Stomach (tissue), 8 donors: ENCODE measurements at regions not wholly inside any gene's neighbourhood (a gene's known extent, or its start where the extent isn't known, plus 50 kb on each side); places are given as distances from the start of the nearest gene placed in this dataset.
A peak's percentile ranks its signal among the peaks of the same experiment; 100 is the strongest.

ENCODE experiments used
- DNase-seq, 2 donors: peaks; one replicate each; pipeline versions ENCODE4 v3.0.0 to v3.0.0-alpha.2; 2013 to 2019
- H3K27ac ChIP-seq, 5 donors: fragments of 200-600 bp in 4 of 5; sonication (generic) in 4 of 5; one replicate each; pipeline ENCODE4 v1.5.1; 2013 to 2019; ENCODE audit warnings: mild to moderate bottlenecking in 1 of 5, moderate library complexity in 1 of 5
- H3K27me3 ChIP-seq, 3 donors: fragments of 200-600 bp; sonication (generic); one replicate each; pipeline ENCODE4 v1.5.1; 2017 to 2019; ENCODE audit warnings: mixed run types in 1 of 3
- H3K36me3 ChIP-seq, 4 donors: fragments of 200-600 bp; sonication (generic); 1 replicate in 3 of 4; 2 replicates in 1 of 4; pipeline ENCODE4 v1.5.1; 2016 to 2019
- H3K4me1 ChIP-seq, 4 donors: fragments of 200-600 bp; sonication (generic); one replicate each; pipeline ENCODE4 v1.5.1; 2016 to 2019
- H3K4me3 ChIP-seq, 4 donors: fragments of 200-600 bp; sonication (generic) in 3 of 4; one replicate each; pipeline ENCODE4 v1.5.1; 2016 to 2019; ENCODE audit warnings: mild to moderate bottlenecking in 1 of 4
- H3K9me3 ChIP-seq, 4 donors: fragments of 200-600 bp; sonication (generic); one replicate each; pipeline ENCODE4 v1.5.1; 2016 to 2019
- CTCF ChIP-seq, 7 experiments: fragments of 450-650 bp in 4 of 7; fragments of 200-600 bp in 3 of 7; sonication (generic) in 3 of 7; IDR thresholded peaks; one replicate each; pipeline ENCODE4 v1.5.1; 2016 to 2019; ENCODE audit warnings: antibody characterized with exemption in 7 of 7, control low read depth in 2 of 7, mild to moderate bottlenecking in 1 of 7
- EP300 ChIP-seq: sonication (generic); formaldehyde crosslinking; IDR thresholded peaks from one replicate; pipeline ENCODE4 v1.6.1; 2017; ENCODE audit warnings: antibody characterized with exemption
- POLR2A ChIP-seq, 4 donors: fragments of 450-650 bp; IDR thresholded peaks; one replicate each; pipeline ENCODE4 v1.6.1; 2016; ENCODE audit warnings: antibody characterized with exemption in 4 of 4, control low read depth in 2 of 4, mild to moderate bottlenecking in 1 of 4, moderate library complexity in 1 of 4
- POLR2AphosphoS5 ChIP-seq, 3 donors: sonication (generic); formaldehyde crosslinking; IDR thresholded peaks; one replicate each; pipeline ENCODE4 v1.6.1; 2016; ENCODE audit warnings: antibody characterized with exemption in 3 of 3
- WGBS, 5 donors: extraction: QIAGEN DNeasy Blood & Tissue Kit in 3 of 5; methylation state at CpG; one replicate each; pipeline versions ENCODE4 v1.1.5 to v1.1.7; 2013 to 2018; 5-methylcytosine and 5-hydroxymethylcytosine counted together
- intact Hi-C: fragments of 100-400 bp; cut with DNase I; formaldehyde crosslinking; loops from one replicate; pipeline ENCODE4 v1.15.1; 2023; ENCODE audit warnings: low total_unique reads
- donor health status: healthy with polysubstance abuse.
- donor health status: Bipolar disorder and iron deficiency.
- donor health status: healthy.

GRCh38 chr11:57899378-57899777 is 124.3 kb upstream of the OR9Q1 start:
- intact Hi-C loops = no loop called here
- no peak overlapping the region for H3K4me3 ChIP-seq
- no peak overlapping the region for H3K27ac ChIP-seq
- H3K27me3 ChIP-seq = no peaks in the 10 kb centered on the region
- DNase-seq = no peak
- TF ChIP-seq POLR2AphosphoS5 (IDR thresholded peaks at IDR 0.05) = no peak
- no peak for TF ChIP-seq POLR2A (IDR thresholded peaks at IDR 0.05)
- TF ChIP-seq EP300 = no peak
- no peak for TF ChIP-seq CTCF (IDR thresholded peaks at IDR 0.05)
- H3K36me3 ChIP-seq = no peaks in the 10 kb centered on the region
- no peaks in the 10 kb centered on the region for H3K9me3 ChIP-seq
- H3K4me1 ChIP-seq = no peaks in the 10 kb centered on the region
- 46 to 78% (median 70%) methylated on average over 2 of the region's 2 CpGs for WGBS, 5 donors

- peak in 1 of 2 donors; percentile 54 for DNase-seq
- TF ChIP-seq POLR2AphosphoS5 (IDR thresholded peaks at IDR 0.05) = no peak
- no peak for TF ChIP-seq EP300
- no peak for TF ChIP-seq POLR2A (IDR thresholded peaks at IDR 0.05)
- TF ChIP-seq CTCF (IDR thresholded peaks at IDR 0.05) = no peak
- no peaks in the 10 kb centered on the region for H3K4me1 ChIP-seq
- no peak overlapping the region for H3K4me3 ChIP-seq
- no peak overlapping the region for H3K27ac ChIP-seq
- no peaks in the 10 kb centered on the region for H3K36me3 ChIP-seq
- 13 to 47% (median 20%) methylated on average over 1 of the region's 1 CpG for WGBS, 5 donors
- no peaks in the 10 kb centered on the region for H3K27me3 ChIP-seq
- intact Hi-C loops = no loop called here
- H3K9me3 ChIP-seq = no peaks in the 10 kb centered on the region
These were observed 123.4 kb upstream of the OR9Q1 start for GRCh38 chr11:57900320-57900719.

- no peak for DNase-seq
- H3K27ac ChIP-seq = no peak overlapping the region
- H3K27me3 ChIP-seq = no peaks in the 10 kb centered on the region
- H3K4me3 ChIP-seq = no peak overlapping the region
- TF ChIP-seq POLR2A (IDR thresholded peaks at IDR 0.05) = no peak
- no peak for TF ChIP-seq POLR2AphosphoS5 (IDR thresholded peaks at IDR 0.05)
- TF ChIP-seq EP300 = no peak
- no peak for TF ChIP-seq CTCF (IDR thresholded peaks at IDR 0.05)
- intact Hi-C loops = no loop called here
- no peaks in the 10 kb centered on the region for H3K4me1 ChIP-seq
- no peaks in the 10 kb centered on the region for H3K36me3 ChIP-seq
- H3K9me3 ChIP-seq = no peaks in the 10 kb centered on the region
These were observed 122.4 kb upstream of the OR9Q1 start for GRCh38 chr11:57901278-57901677.

- Histone ChIP-seq H3K27ac (no peak overlapping the region), H3K36me3 (no peaks in the 10 kb centered on the region), H3K4me3 (no peak overlapping the region), H3K4me1 (no peaks in the 10 kb centered on the region), H3K27me3 (no peaks in the 10 kb centered on the region), H3K9me3 (no peaks in the 10 kb centered on the region)
- intact Hi-C loops = no loop called here
- TF ChIP-seq EP300 = no peak
- no peak for TF ChIP-seq POLR2AphosphoS5 (IDR thresholded peaks at IDR 0.05)
- no peak for TF ChIP-seq CTCF (IDR thresholded peaks at IDR 0.05)
- no peak for TF ChIP-seq POLR2A (IDR thresholded peaks at IDR 0.05)
- 70 to 77% (median 72%) methylated on average over 5 of the region's 5 CpGs for WGBS, 5 donors
- no peak for DNase-seq
These were observed 121.9 kb upstream of the OR9Q1 start for GRCh38 chr11:57901756-57902155.

GRCh38 chr11:57903011-57903410 is 120.7 kb upstream of the OR9Q1 start:
- Histone ChIP-seq H3K36me3 (no peaks in the 10 kb centered on the region), H3K27me3 (no peaks in the 10 kb centered on the region), H3K9me3 (no peaks in the 10 kb centered on the region), H3K4me1 (no peaks in the 10 kb centered on the region), H3K4me3 (no peak overlapping the region), H3K27ac (no peak overlapping the region)
- DNase-seq = no peak
- TF ChIP-seq POLR2AphosphoS5 (IDR thresholded peaks at IDR 0.05) (no peak), EP300 (no peak), POLR2A (IDR thresholded peaks at IDR 0.05) (no peak), CTCF (IDR thresholded peaks at IDR 0.05) (no peak)
- intact Hi-C loops = no loop called here
